ENCODE measurements at regions not wholly inside any gene's neighbourhood (a gene's known extent, or its start where the extent isn't known, plus 50 kb on each side); places are given as distances from the start of the nearest gene placed in this dataset.

DNA sequence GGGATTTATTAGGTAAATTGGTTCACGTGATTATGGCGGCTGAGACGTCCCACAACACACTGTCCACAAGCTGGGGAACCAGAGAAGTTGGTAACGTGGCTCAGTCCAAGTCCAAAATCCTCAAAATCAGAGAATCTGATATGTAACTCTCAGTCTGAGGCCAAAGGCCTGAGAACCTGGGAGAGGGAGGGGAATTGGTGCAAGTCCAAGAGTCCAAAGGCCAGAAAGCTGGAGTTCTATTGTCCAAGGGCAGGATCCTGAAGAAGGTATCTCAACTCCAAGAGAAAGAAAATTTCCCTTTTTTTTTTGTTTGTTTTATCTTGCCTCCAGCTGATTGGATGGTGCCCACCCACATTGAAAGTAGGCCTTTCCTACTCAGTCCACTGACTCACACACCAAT is 83.8 kb downstream of the PRDM9 start:
- Histone ChIP-seq H3K36me3 (ENCODE audit: control insufficient read depth, insufficient read depth, low read length) (no peaks in the 10 kb centered on the region), H3K9me1 (ENCODE audit: control insufficient read depth, insufficient read depth, low read length) (no peaks in the 10 kb centered on the region), H3K4me3 (no peak overlapping the region), H3K4me2 (ENCODE audit: insufficient read depth, low read length) (no peak overlapping the region), H3K9ac (ENCODE audit: insufficient read depth in 1 of 2, low read depth in 2 of 2, low read length in 2 of 2) (no peak overlapping the region), H3K79me2 (ENCODE audit: control insufficient read depth, insufficient read depth, low read length) (no peaks in the 10 kb centered on the region), H3K27me3 (ENCODE audit: control insufficient read depth in 2 of 2, insufficient read depth in 2 of 2, low read length in 2 of 2) (no peaks in the 10 kb centered on the region), H4K20me1 (replicated peaks; ENCODE audit: control insufficient read depth, insufficient read depth, low read length) (no peaks in the 10 kb centered on the region), H2AFZ (ENCODE audit: low read depth, low read length) (no peak overlapping the region), H3K9me3 (replicated peaks; ENCODE audit: control insufficient read depth, insufficient read depth, low read depth, low read length) (no peaks in the 10 kb centered on the region; the same call in 1 of the 2 replicates), H3K4me1 (replicated peaks in 1 of 2; ENCODE audit: control insufficient read depth in 2 of 2, insufficient read depth in 2 of 2, low read length in 2 of 2) (no peaks in the 10 kb centered on the region), H3K27ac (ENCODE audit: extremely low read depth, low read depth, low read length) (no peak overlapping the region)
- no peak for ATAC-seq
- no peak for DNase-seq (ENCODE audit: extremely low read depth in 1 of 4, low spot score in 3 of 4)
- BruUV-seq (replicated peaks), result no TSS peak
- ChIA-PET CTCF (ENCODE audit: low intra/inter-chr PET ratio) (no interaction called here), POLR2A (no interaction called here)
- FAIRE-seq, result no peak
- intact Hi-C loops (cut with micrococcal nuclease), result no loop called here
- WGBS (ENCODE audit: insufficient coverage, low coverage, missing lambda C conversion rate), result 2% methylated on average over 4 of the region's 4 CpGs
- in situ Hi-C loops (cut with MboI), result no loop called here
- no peak for TF ChIP-seq ZNF57 (CRISPR knock-in tag; IDR thresholded peaks at IDR 0.05)
- no peak for TF ChIP-seq ARID2 (IDR thresholded peaks at IDR 0.05)
- TF ChIP-seq COPS2 (conservative IDR thresholded peaks at IDR 0.05), result no peak
- TF ChIP-seq ZBTB7A (IDR thresholded peaks at IDR 0.05; ENCODE audit: borderline replicate concordance, control insufficient read depth, low read depth, low read length), result no peak
- TF ChIP-seq, protein P1, sequence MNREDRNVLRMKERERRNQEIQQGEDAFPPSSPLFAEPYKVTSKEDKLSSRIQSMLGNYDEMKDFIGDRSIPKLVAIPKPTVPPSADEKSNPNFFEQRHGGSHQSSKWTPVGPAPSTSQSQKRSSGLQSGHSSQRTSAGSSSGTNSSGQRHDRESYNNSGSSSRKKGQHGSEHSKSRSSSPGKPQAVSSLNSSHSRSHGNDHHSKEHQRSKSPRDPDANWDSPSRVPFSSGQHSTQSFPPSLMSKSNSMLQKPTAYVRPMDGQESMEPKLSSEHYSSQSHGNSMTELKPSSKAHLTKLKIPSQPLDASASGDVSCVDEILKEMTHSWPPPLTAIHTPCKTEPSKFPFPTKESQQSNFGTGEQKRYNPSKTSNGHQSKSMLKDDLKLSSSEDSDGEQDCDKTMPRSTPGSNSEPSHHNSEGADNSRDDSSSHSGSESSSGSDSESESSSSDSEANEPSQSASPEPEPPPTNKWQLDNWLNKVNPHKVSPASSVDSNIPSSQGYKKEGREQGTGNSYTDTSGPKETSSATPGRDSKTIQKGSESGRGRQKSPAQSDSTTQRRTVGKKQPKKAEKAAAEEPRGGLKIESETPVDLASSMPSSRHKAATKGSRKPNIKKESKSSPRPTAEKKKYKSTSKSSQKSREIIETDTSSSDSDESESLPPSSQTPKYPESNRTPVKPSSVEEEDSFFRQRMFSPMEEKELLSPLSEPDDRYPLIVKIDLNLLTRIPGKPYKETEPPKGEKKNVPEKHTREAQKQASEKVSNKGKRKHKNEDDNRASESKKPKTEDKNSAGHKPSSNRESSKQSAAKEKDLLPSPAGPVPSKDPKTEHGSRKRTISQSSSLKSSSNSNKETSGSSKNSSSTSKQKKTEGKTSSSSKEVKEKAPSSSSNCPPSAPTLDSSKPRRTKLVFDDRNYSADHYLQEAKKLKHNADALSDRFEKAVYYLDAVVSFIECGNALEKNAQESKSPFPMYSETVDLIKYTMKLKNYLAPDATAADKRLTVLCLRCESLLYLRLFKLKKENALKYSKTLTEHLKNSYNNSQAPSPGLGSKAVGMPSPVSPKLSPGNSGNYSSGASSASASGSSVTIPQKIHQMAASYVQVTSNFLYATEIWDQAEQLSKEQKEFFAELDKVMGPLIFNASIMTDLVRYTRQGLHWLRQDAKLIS (CRISPR knock-in tag; IDR thresholded peaks at IDR 0.05), result no peak
- TF ChIP-seq ELF1 (tag; IDR thresholded peaks at IDR 0.05), result no peak
- no peak for TF ChIP-seq ZNF175 (CRISPR knock-in tag; IDR thresholded peaks at IDR 0.05; ENCODE audit: low read depth)
- TF ChIP-seq NFXL1 (CRISPR knock-in tag; IDR thresholded peaks at IDR 0.05), result no peak
- TF ChIP-seq, protein P2, sequence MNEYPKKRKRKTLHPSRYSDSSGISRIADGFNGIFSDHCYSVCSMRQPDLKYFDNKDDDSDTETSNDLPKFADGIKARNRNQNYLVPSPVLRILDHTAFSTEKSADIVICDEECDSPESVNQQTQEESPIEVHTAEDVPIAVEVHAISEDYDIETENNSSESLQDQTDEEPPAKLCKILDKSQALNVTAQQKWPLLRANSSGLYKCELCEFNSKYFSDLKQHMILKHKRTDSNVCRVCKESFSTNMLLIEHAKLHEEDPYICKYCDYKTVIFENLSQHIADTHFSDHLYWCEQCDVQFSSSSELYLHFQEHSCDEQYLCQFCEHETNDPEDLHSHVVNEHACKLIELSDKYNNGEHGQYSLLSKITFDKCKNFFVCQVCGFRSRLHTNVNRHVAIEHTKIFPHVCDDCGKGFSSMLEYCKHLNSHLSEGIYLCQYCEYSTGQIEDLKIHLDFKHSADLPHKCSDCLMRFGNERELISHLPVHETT (CRISPR knock-in tag; conservative IDR thresholded peaks at IDR 0.05 in 1 of 2, IDR thresholded peaks at IDR 0.05 in 1 of 2), result no peak
- TF ChIP-seq, protein P3, sequence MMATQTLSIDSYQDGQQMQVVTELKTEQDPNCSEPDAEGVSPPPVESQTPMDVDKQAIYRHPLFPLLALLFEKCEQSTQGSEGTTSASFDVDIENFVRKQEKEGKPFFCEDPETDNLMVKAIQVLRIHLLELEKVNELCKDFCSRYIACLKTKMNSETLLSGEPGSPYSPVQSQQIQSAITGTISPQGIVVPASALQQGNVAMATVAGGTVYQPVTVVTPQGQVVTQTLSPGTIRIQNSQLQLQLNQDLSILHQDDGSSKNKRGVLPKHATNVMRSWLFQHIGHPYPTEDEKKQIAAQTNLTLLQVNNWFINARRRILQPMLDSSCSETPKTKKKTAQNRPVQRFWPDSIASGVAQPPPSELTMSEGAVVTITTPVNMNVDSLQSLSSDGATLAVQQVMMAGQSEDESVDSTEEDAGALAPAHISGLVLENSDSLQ (IDR thresholded peaks at IDR 0.05), result no peak
- TF ChIP-seq, protein P4, sequence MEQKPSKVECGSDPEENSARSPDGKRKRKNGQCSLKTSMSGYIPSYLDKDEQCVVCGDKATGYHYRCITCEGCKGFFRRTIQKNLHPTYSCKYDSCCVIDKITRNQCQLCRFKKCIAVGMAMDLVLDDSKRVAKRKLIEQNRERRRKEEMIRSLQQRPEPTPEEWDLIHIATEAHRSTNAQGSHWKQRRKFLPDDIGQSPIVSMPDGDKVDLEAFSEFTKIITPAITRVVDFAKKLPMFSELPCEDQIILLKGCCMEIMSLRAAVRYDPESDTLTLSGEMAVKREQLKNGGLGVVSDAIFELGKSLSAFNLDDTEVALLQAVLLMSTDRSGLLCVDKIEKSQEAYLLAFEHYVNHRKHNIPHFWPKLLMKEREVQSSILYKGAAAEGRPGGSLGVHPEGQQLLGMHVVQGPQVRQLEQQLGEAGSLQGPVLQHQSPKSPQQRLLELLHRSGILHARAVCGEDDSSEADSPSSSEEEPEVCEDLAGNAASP (IDR thresholded peaks at IDR 0.05), result no peak
- no peak for TF ChIP-seq KLF1 (tag; IDR thresholded peaks at IDR 0.05)
- TF ChIP-seq ZNF41 (CRISPR knock-in tag; conservative IDR thresholded peaks at IDR 0.05), result no peak
- no peak for TF ChIP-seq BRCA1 (IDR thresholded peaks at IDR 0.05)
- TF ChIP-seq BRCA1 (CRISPR knock-in tag; IDR thresholded peaks at IDR 0.05), result no peak
- TF ChIP-seq ZNF134 (CRISPR knock-in tag; conservative IDR thresholded peaks at IDR 0.05), result no peak
